Endothelial cell of umbilical vein (primary cell): ENCODE measurements at regions not wholly inside any gene's neighbourhood (a gene's known extent, or its start where the extent isn't known, plus 50 kb on each side); places are given as distances from the start of the nearest gene placed in this dataset.

Experiments
- BruUV-seq: library from RNA; stranded (reverse); fragments of 400-500 nt; replicated peaks from 2 replicates; lab custom pipeline; 2021; lab: Mats Ljungman, UMichigan
- CTCF ChIA-PET: fragments of 300-600, 350-600 bp; sonication (Branson Sonifier 250); formaldehyde crosslinking; loops from one replicate; lab custom pipeline; 2021; ENCODE audit warnings: antibody characterized with exemption, inconsistent platforms; lab: Charles Lee
- POLR2A ChIA-PET: fragments of 300-600, 350-600 bp; sonication (Branson Sonifier 250); formaldehyde crosslinking; loops from one replicate; lab custom pipeline; 2021; ENCODE audit warnings: antibody characterized with exemption, inconsistent platforms; lab: Charles Lee
- DNase-seq: peaks from one replicate; pipeline ENCODE4 v3.0.0-alpha.2; 2011; ENCODE audit warnings: low read depth, low spot score
- FAIRE-seq: peaks from 2 replicates; lab custom pipeline; 2011; peaks lifted over from hg19 to GRCh38; lab: Jason Lieb, UNC
- H2AFZ ChIP-seq: 2 replicates; pipeline ENCODE4 v1.6.0; 2012; ENCODE audit warnings: low read depth, low read length, control low read depth, inconsistent platforms
- H3K27ac ChIP-seq: 2 replicates; pipeline ENCODE4 v1.5.1; 2011; ENCODE audit warnings: low read depth, mild to moderate bottlenecking, control low read depth, low read length, moderate library complexity; ENCODE audit not compliant: insufficient read depth
- H3K27me3 ChIP-seq, 2 experiments: 2 replicates each; pipeline versions ENCODE4 v1.6.0 to v1.6.1; 2011; ENCODE audit warnings: low read length in 2 of 2, mixed read lengths in 1 of 2; ENCODE audit not compliant: control insufficient read depth in 2 of 2, insufficient read depth in 2 of 2
- H3K36me3 ChIP-seq, 2 experiments: 2 replicates in 1 of 2; 3 replicates in 1 of 2; pipeline ENCODE4 v1.5.1; 2011; ENCODE audit warnings: low read length in 2 of 2, mild to moderate bottlenecking in 1 of 2, moderate library complexity in 1 of 2; ENCODE audit not compliant: control insufficient read depth in 2 of 2, insufficient read depth in 2 of 2; ENCODE audit errors: extremely low read depth in 1 of 2
- H3K4me1 ChIP-seq: 3 replicates; pipeline ENCODE4 v1.5.1; 2011; ENCODE audit warnings: mild to moderate bottlenecking, low read length; ENCODE audit not compliant: control insufficient read depth, insufficient read depth; ENCODE audit errors: extremely low read depth
- H3K4me2 ChIP-seq: 2 replicates; pipeline ENCODE4 v1.6.1; 2011; ENCODE audit warnings: low read length, control low read depth, mixed read lengths; ENCODE audit not compliant: insufficient read depth
- H3K4me3 ChIP-seq, 3 experiments: fragments of 200-600 bp in 1 of 3; sonication (generic), shearing (Covaris generic) in 1 of 3; replicated peaks in 1 of 3; 2 replicates each; pipeline ENCODE4 v1.5.1; 2011 to 2016; ENCODE audit warnings: control low read depth in 3 of 3, low read length in 3 of 3, mild to moderate bottlenecking in 2 of 3, inconsistent platforms in 1 of 3, low read depth in 1 of 3, moderate library complexity in 1 of 3; ENCODE audit not compliant: insufficient read depth in 1 of 3
- H3K79me2 ChIP-seq: 2 replicates; pipeline ENCODE4 v1.6.0; 2012; ENCODE audit warnings: low read length, inconsistent platforms; ENCODE audit not compliant: control insufficient read depth, insufficient read depth
- H3K9ac ChIP-seq: replicated peaks from 2 replicates; pipeline ENCODE3; 2011; ENCODE audit warnings: low read length, control low read depth; ENCODE audit not compliant: insufficient read depth; ENCODE audit errors: extremely low read depth
- H3K9me1 ChIP-seq: replicated peaks from 3 replicates; pipeline ENCODE4 v1.6.0; 2011; ENCODE audit warnings: mild to moderate bottlenecking, low read length; ENCODE audit not compliant: control insufficient read depth, insufficient read depth; ENCODE audit errors: extremely low read depth
- H3K9me3 ChIP-seq: replicated peaks from 2 replicates; pipeline ENCODE4 v1.5.1; 2012; ENCODE audit warnings: low read length, inconsistent platforms; ENCODE audit not compliant: control insufficient read depth, insufficient read depth
- H4K20me1 ChIP-seq: replicated peaks from 2 replicates; pipeline ENCODE3; 2011; ENCODE audit warnings: mild to moderate bottlenecking, low read length; ENCODE audit not compliant: control insufficient read depth, insufficient read depth; ENCODE audit errors: extremely low read depth
- EZH2 ChIP-seq: IDR thresholded peaks from 2 replicates; pipeline ENCODE4 v1.6.1; 2012; ENCODE audit warnings: borderline replicate concordance, low read depth, mild to moderate bottlenecking, moderate library complexity, low read length, inconsistent platforms; ENCODE audit not compliant: severe bottlenecking
- FOS ChIP-seq: IDR thresholded peaks from 2 replicates; pipeline ENCODE4 v1.6.1; 2011; ENCODE audit warnings: mild to moderate bottlenecking, low read length, moderate library complexity, borderline replicate concordance; ENCODE audit not compliant: insufficient read depth
- GATA2 ChIP-seq: IDR thresholded peaks from 2 replicates; pipeline ENCODE4 v1.7.0; 2011; ENCODE audit warnings: low read depth, mild to moderate bottlenecking, moderate library complexity, mixed read lengths, low read length; ENCODE audit not compliant: insufficient read length, insufficient read depth
- JUN ChIP-seq: IDR thresholded peaks from 2 replicates; pipeline ENCODE4 v1.6.1; 2011; ENCODE audit warnings: borderline replicate concordance, low read depth; ENCODE audit not compliant: insufficient read length, insufficient read depth
- MYC ChIP-seq: IDR thresholded peaks from one replicate; pipeline ENCODE4 v1.6.1; 2011; ENCODE audit warnings: mild to moderate bottlenecking, low read depth, low read length
- POLR2A ChIP-seq: IDR thresholded peaks from 2 replicates; pipeline ENCODE4 v1.6.1; 2012; ENCODE audit warnings: low read depth, mild to moderate bottlenecking, control low read depth, low read length
- POLR2AphosphoS5 ChIP-seq: IDR thresholded peaks from 2 replicates; pipeline ENCODE4 v1.6.1; 2012; ENCODE audit warnings: low read depth, mild to moderate bottlenecking, control low read depth, low read length, moderate library complexity; ENCODE audit not compliant: insufficient read depth
- dilution Hi-C: fragments of 300-500 bp; cut with MboI; formaldehyde crosslinking; loops from one replicate; pipeline ENCODE4 v1.15.0; 2019; ENCODE audit warnings: low sequenced_read_pairs; ENCODE audit not compliant: extremely low pct_ligation_motif_present
- intact Hi-C: fragments of 100-400 bp; cut with micrococcal nuclease; formaldehyde crosslinking; loops from one replicate; pipeline ENCODE4 v1.10.0; 2022
- TF ChIP-seq, protein P1 (sequence below), 2 donors: IDR thresholded peaks; 1 replicate in 1 of 2; 2 replicates in 1 of 2; pipeline ENCODE4 v1.5.1; 2011; ENCODE audit warnings: low read length in 2 of 2, mild to moderate bottlenecking in 2 of 2, moderate library complexity in 2 of 2, control low read depth in 1 of 2, inconsistent platforms in 1 of 2, low read depth in 1 of 2; ENCODE audit not compliant: insufficient read depth in 1 of 2; ENCODE audit errors: extremely low read depth in 1 of 2
- TF ChIP-seq, protein P2 (sequence below): IDR thresholded peaks from 2 replicates; pipeline ENCODE4 v1.6.1; 2011; ENCODE audit not compliant: insufficient read depth, insufficient read length

DNA sequence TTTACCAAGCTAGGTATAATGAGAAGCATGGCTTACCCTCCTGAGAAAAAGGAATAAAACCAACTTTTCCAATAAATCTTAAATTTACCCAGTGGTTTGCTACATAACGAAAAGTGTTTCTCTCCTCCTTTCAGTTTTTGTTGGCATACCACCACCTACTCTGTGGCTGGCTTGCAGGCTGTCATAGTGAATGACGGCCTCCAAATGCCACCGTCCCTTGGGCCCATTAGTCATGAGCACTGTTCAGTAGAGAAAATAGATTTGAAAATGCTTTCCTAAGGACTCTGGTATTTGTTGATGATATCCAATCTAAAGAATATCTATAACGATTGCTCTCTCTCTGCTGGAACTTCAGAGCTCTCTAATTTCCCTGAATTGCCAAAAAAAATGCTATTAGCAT, 488.3 kb downstream of the MAGEE1 start:
- no TSS peak for BruUV-seq
- Histone ChIP-seq H3K9ac (no peak overlapping the region), H3K4me2 (no peak overlapping the region), H3K9me1 (no peaks in the 10 kb centered on the region), H3K79me2 (no peaks in the 10 kb centered on the region), H2AFZ (no peak overlapping the region), H3K4me1 (no peaks in the 10 kb centered on the region), H3K36me3 (no peaks in the 10 kb centered on the region), H3K9me3 (no peaks in the 10 kb centered on the region), H3K27me3 (no peaks in the 10 kb centered on the region), H3K4me3 (no peak overlapping the region), H4K20me1 (no peaks in the 10 kb centered on the region), H3K27ac (no peak overlapping the region)
- intact Hi-C loops: no loop called here
- no peak for TF ChIP-seq EZH2
- no peak for TF ChIP-seq GATA2
- TF ChIP-seq MYC: no peak
- no peak for TF ChIP-seq POLR2AphosphoS5
- TF ChIP-seq, protein P1, sequence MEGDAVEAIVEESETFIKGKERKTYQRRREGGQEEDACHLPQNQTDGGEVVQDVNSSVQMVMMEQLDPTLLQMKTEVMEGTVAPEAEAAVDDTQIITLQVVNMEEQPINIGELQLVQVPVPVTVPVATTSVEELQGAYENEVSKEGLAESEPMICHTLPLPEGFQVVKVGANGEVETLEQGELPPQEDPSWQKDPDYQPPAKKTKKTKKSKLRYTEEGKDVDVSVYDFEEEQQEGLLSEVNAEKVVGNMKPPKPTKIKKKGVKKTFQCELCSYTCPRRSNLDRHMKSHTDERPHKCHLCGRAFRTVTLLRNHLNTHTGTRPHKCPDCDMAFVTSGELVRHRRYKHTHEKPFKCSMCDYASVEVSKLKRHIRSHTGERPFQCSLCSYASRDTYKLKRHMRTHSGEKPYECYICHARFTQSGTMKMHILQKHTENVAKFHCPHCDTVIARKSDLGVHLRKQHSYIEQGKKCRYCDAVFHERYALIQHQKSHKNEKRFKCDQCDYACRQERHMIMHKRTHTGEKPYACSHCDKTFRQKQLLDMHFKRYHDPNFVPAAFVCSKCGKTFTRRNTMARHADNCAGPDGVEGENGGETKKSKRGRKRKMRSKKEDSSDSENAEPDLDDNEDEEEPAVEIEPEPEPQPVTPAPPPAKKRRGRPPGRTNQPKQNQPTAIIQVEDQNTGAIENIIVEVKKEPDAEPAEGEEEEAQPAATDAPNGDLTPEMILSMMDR (IDR thresholded peaks at IDR 0.05; ENCODE audit: extremely low read depth in 1 of 2, insufficient read depth in 1 of 2, low read depth in 1 of 2, low read length in 2 of 2): no peak
- TF ChIP-seq, protein P2, sequence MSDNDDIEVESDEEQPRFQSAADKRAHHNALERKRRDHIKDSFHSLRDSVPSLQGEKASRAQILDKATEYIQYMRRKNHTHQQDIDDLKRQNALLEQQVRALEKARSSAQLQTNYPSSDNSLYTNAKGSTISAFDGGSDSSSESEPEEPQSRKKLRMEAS: no peak
- no peak for TF ChIP-seq JUN
- TF ChIP-seq FOS: no peak
- no peak for TF ChIP-seq POLR2A
- dilution Hi-C loops: no loop called here
- DNase-seq: no peak
- no peak for FAIRE-seq
- CTCF ChIA-PET: no interaction called here
- POLR2A ChIA-PET: no interaction called here
